Testis (tissue), 2 donors: ENCODE measurements at regions not wholly inside any gene's neighbourhood (a gene's known extent, or its start where the extent isn't known, plus 50 kb on each side); places are given as distances from the start of the nearest gene placed in this dataset.

ENCODE experiments used
- DNase-seq: peaks from one replicate; pipeline ENCODE4 v3.0.0-alpha.2; 2019
- H3K27ac ChIP-seq, 2 donors: fragments of 200-600 bp; sonication (generic); one replicate each; pipeline ENCODE4 v1.5.1; 2019
- H3K27me3 ChIP-seq: fragments of 200-600 bp; sonication (generic); one replicate; pipeline ENCODE4 v1.5.1; 2019
- H3K36me3 ChIP-seq: fragments of 200-600 bp; sonication (generic); one replicate; pipeline ENCODE4 v1.5.1; 2017; ENCODE audit warnings: low read depth; ENCODE audit errors: missing control alignments
- H3K4me1 ChIP-seq: fragments of 200-600 bp; sonication (generic); one replicate; pipeline ENCODE4 v1.5.1; 2019
- H3K4me3 ChIP-seq, 2 donors: fragments of 200-600 bp; sonication (generic); one replicate each; pipeline ENCODE4 v1.5.1; 2017 to 2019
- H3K9me3 ChIP-seq: fragments of 200-600 bp; sonication (generic); one replicate; pipeline ENCODE4 v1.5.1; 2017
- CTCF ChIP-seq, 3 experiments: fragments of 450-650 bp in 2 of 3; fragments of 200-600 bp in 1 of 3; sonication (generic) in 1 of 3; IDR thresholded peaks; one replicate each; pipeline ENCODE4 v1.5.1; 2016 to 2019; ENCODE audit warnings: antibody characterized with exemption in 3 of 3, mild to moderate bottlenecking in 2 of 3, moderate library complexity in 1 of 3
- POLR2A ChIP-seq: fragments of 450-650 bp; IDR thresholded peaks from one replicate; pipeline ENCODE4 v1.6.1; 2017; ENCODE audit warnings: antibody characterized with exemption, mild to moderate bottlenecking, moderate library complexity
- WGBS, 2 donors: methylation state at CpG; one replicate each; pipeline ENCODE4 v1.1.5; 2018; 5-methylcytosine and 5-hydroxymethylcytosine counted together
- intact Hi-C: fragments of 100-400 bp; cut with DNase I; formaldehyde crosslinking; loops from one replicate; pipeline ENCODE4 v1.15.1; 2023; ENCODE audit warnings: low total_unique reads

GRCh38 chr5:168188182-168188581 lies 103.3 kb upstream of the WWC1 start:
- 88 to 90% methylated on average over 8 of the region's 8 CpGs for WGBS, 2 donors
- Histone ChIP-seq H3K27me3 (no peaks in the 10 kb centered on the region), H3K4me1 (no peaks in the 10 kb centered on the region), H3K4me3 (no peak overlapping the region), H3K9me3 (no peaks in the 10 kb centered on the region), H3K36me3 (no peaks in the 10 kb centered on the region), H3K27ac (no peak overlapping the region)
- no peak for DNase-seq
- TF ChIP-seq CTCF (IDR thresholded peaks at IDR 0.05) (no peak), POLR2A (no peak)
- intact Hi-C loops = no loop called here

DNA sequence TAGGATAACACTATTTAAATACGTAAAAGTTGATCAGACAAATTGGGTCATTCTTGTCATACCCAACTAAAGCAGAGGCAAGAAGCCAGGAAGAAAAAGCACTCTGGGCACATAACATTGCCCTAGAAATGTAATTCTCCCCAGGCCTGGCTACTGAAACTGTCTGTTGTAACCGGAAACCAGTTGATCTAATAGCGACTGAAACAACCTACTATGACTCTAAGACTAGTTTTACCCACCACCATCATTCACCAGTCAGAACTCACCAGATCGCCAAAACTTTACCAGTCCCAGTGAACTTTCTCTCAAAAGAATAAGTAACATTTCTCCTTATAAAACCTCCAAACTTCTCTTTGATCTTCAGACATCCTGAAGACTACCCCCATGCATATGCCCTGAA lies 99.3 kb upstream of the WWC1 start:
- Histone ChIP-seq H3K36me3 (no peaks in the 10 kb centered on the region), H3K27me3 (no peaks in the 10 kb centered on the region), H3K4me1 (no peaks in the 10 kb centered on the region), H3K4me3 (no peak overlapping the region), H3K27ac (no peak overlapping the region), H3K9me3 (no peaks in the 10 kb centered on the region)
- intact Hi-C loops = no loop called here
- DNase-seq = no peak
- TF ChIP-seq CTCF (IDR thresholded peaks at IDR 0.05) (no peak), POLR2A (no peak)
- 82 to 86% methylated on average over 4 of the region's 4 CpGs for WGBS, 2 donors

- Histone ChIP-seq H3K36me3 (no peaks in the 10 kb centered on the region), H3K27me3 (no peaks in the 10 kb centered on the region), H3K9me3 (no peaks in the 10 kb centered on the region), H3K4me3 (no peak overlapping the region), H3K27ac (no peak overlapping the region), H3K4me1 (no peaks in the 10 kb centered on the region)
- intact Hi-C loops = no loop called here
- TF ChIP-seq POLR2A (no peak), CTCF (IDR thresholded peaks at IDR 0.05) (no peak)
- DNase-seq = no peak
- WGBS, 2 donors = 57 to 78% methylated on average over 9 of the region's 9 CpGs
These were observed 97.8 kb upstream of the WWC1 start for GRCh38 chr5:168193493-168194250.

DNA sequence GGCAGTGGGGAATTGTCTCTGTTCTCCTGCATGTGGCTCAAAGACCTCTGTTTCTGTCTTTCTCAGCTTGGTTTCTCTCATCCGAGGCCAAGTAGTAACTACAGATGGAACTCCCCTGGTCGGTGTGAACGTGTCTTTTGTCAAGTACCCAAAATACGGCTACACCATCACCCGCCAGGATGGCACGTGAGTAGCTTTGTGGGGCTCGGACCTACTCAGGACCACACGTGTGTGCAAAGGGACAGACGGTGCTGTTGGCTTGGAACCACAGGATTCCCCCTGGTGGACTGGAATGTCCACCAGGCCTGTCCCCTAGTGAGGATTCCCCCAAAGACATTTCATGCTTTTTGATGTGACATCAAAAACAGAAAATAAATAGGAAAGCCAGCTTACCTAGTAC lies 96.3 kb upstream of the WWC1 start:
- WGBS, 2 donors = 88 to 90% methylated on average over 9 of the region's 9 CpGs
- DNase-seq = no peak
- H3K27ac ChIP-seq = no peak overlapping the region
- intact Hi-C loops = no loop called here
- H3K4me3 ChIP-seq = no peak overlapping the region
- no peaks in the 10 kb centered on the region for H3K4me1 ChIP-seq
- no peaks in the 10 kb centered on the region for H3K36me3 ChIP-seq
- H3K27me3 ChIP-seq = no peaks in the 10 kb centered on the region
- no peak for TF ChIP-seq POLR2A
- TF ChIP-seq CTCF (IDR thresholded peaks at IDR 0.05) = no peak
- H3K9me3 ChIP-seq = no peaks in the 10 kb centered on the region

GRCh38 chr5:168198359-168198758 lies 93.1 kb upstream of the WWC1 start:
- intact Hi-C loops = no loop called here
- no peaks in the 10 kb centered on the region for H3K27me3 ChIP-seq
- no peak for TF ChIP-seq POLR2A
- no peak for TF ChIP-seq CTCF (IDR thresholded peaks at IDR 0.05)
- H3K27ac ChIP-seq = no peak overlapping the region
- H3K4me1 ChIP-seq = no peaks in the 10 kb centered on the region
- no peaks in the 10 kb centered on the region for H3K36me3 ChIP-seq
- H3K9me3 ChIP-seq = no peaks in the 10 kb centered on the region
- DNase-seq = no peak
- 82 to 87% methylated on average over 2 of the region's 2 CpGs for WGBS, 2 donors
- no peak overlapping the region for H3K4me3 ChIP-seq
